HG03039 (cell line): ENCODE measurements at regions not wholly inside any gene's neighbourhood (a gene's known extent, or its start where the extent isn't known, plus 50 kb on each side); places are given as distances from the start of the nearest gene placed in this dataset.
A peak's percentile ranks its signal among the peaks of the same experiment; 100 is the strongest.
"Not testable (repeated sequence)": the region's sequence is repeated elsewhere in the genome, so short reads cannot be mapped to it uniquely, and the experiment has no call there.

ENCODE experiments used
- ATAC-seq: cut with Tn5 transposase; IDR thresholded peaks from one replicate; pipeline ENCODE4 v1.9.1; 2021; ENCODE audit warnings: mild to moderate bottlenecking, moderate library complexity; ENCODE audit not compliant: unreplicated experiment

- no peak for ATAC-seq
Observed at GRCh38 chr10:83723080-83723479, 416.2 kb upstream of the GHITM start.

GRCh38 chr10:83724471-83725241 lies 414.7 kb upstream of the GHITM start:
- ATAC-seq = peak; percentile 81

GRCh38 chr10:83725567-83725966 lies 413.7 kb upstream of the GHITM start:
- ATAC-seq = no peak

- no peak for ATAC-seq
Observed at GRCh38 chr10:83734278-83734677, 405.0 kb upstream of the GHITM start.

- no peak for ATAC-seq
Observed at GRCh38 chr10:83736008-83736407, 403.3 kb upstream of the GHITM start.

- no peak for ATAC-seq
Observed at GRCh38 chr10:83750604-83751003, 388.7 kb upstream of the GHITM start.

GRCh38 chr10:83753490-83753889 lies 385.8 kb upstream of the GHITM start:
- ATAC-seq = no peak

GRCh38 chr10:83754857-83755256 lies 384.5 kb upstream of the GHITM start:
- ATAC-seq = no peak

GRCh38 chr10:83760142-83760541 lies 379.2 kb upstream of the GHITM start:
- no peak for ATAC-seq

- no peak for ATAC-seq
Observed at GRCh38 chr10:83764666-83765065, 374.6 kb upstream of the GHITM start.

GRCh38 chr10:83765731-83766130 lies 373.6 kb upstream of the GHITM start:
- no peak for ATAC-seq

- no peak for ATAC-seq
Observed at GRCh38 chr10:83769281-83769820, 370.0 kb upstream of the GHITM start.

GRCh38 chr10:83786701-83787100 lies 352.6 kb upstream of the GHITM start:
- not testable (repeated sequence) for ATAC-seq

- ATAC-seq = no peak
Observed at GRCh38 chr10:83801983-83802382, 337.3 kb upstream of the GHITM start.

- no peak for ATAC-seq
Observed at GRCh38 chr10:83806717-83807116, 332.6 kb upstream of the GHITM start.

- ATAC-seq = no peak
Observed at GRCh38 chr10:83809001-83809400, 330.3 kb upstream of the GHITM start.

GRCh38 chr10:83816942-83817341 lies 322.4 kb upstream of the GHITM start:
- no peak for ATAC-seq

- ATAC-seq = no peak
Observed at GRCh38 chr10:83817797-83818196, 321.5 kb upstream of the GHITM start.

- no peak for ATAC-seq
Observed at GRCh38 chr10:83819609-83820008, 319.7 kb upstream of the GHITM start.

- no peak for ATAC-seq
Observed at GRCh38 chr10:83820033-83820432, 319.3 kb upstream of the GHITM start.

GRCh38 chr10:83824099-83824498 lies 315.2 kb upstream of the GHITM start:
- no peak for ATAC-seq

GRCh38 chr10:83834096-83834495 lies 305.2 kb upstream of the GHITM start:
- ATAC-seq = no peak
